ENCODE measurements at regions not wholly inside any gene's neighbourhood (a gene's known extent, or its start where the extent isn't known, plus 50 kb on each side); places are given as distances from the start of the nearest gene placed in this dataset.

- no peak for TF ChIP-seq CTCF (IDR thresholded peaks at IDR 0.05)
- TF ChIP-seq POLR2A (IDR thresholded peaks at IDR 0.05) = no peak
Measured at GRCh38 chr10:2610946-2611345, 456.4 kb upstream of the PFKP start.
